Osteocyte (in vitro differentiated cells): ENCODE measurements at regions not wholly inside any gene's neighbourhood (a gene's known extent, or its start where the extent isn't known, plus 50 kb on each side); places are given as distances from the start of the nearest gene placed in this dataset.

ENCODE experiments used
- DNase-seq: peaks from one replicate; pipeline ENCODE4 v3.0.0; 2021; ENCODE audit warnings: mixed read lengths; ENCODE audit not compliant: unreplicated experiment; ENCODE audit errors: extremely low spot score
- H3K27ac Mint-ChIP-seq: one replicate; pipeline ENCODE4 v1.8.0; 2021; ENCODE audit warnings: mild to moderate bottlenecking, mixed read lengths; ENCODE audit not compliant: unreplicated experiment
- H3K27me3 Mint-ChIP-seq: one replicate; pipeline ENCODE4 v1.8.0; 2021; ENCODE audit warnings: mixed read lengths; ENCODE audit not compliant: unreplicated experiment
- H3K36me3 Mint-ChIP-seq: one replicate; pipeline ENCODE4 v1.8.0; 2021; ENCODE audit warnings: mixed read lengths; ENCODE audit not compliant: unreplicated experiment
- H3K4me1 Mint-ChIP-seq: one replicate; pipeline ENCODE4 v1.8.0; 2021; ENCODE audit warnings: mixed read lengths; ENCODE audit not compliant: unreplicated experiment
- H3K4me3 Mint-ChIP-seq: one replicate; pipeline ENCODE4 v1.8.0; 2021; ENCODE audit warnings: mild to moderate bottlenecking, moderate library complexity, mixed read lengths; ENCODE audit not compliant: unreplicated experiment
- H3K9me3 Mint-ChIP-seq: one replicate; pipeline ENCODE4 v1.8.0; 2021; ENCODE audit warnings: mixed read lengths; ENCODE audit not compliant: unreplicated experiment
- TF ChIP-seq, protein P1 (sequence below): fragments of 200-600 bp; sonication (generic); IDR thresholded peaks from 2 replicates; pipeline ENCODE4 v1.5.0; 2021; ENCODE audit warnings: antibody characterized with exemption, mild to moderate bottlenecking, moderate library complexity

GRCh38 chr10:20508921-20509320 is 388.2 kb downstream of the NEBL start:
- Mint-ChIP-seq H3K4me1 (no peaks in the 10 kb centered on the region), H3K9me3 (no peaks in the 10 kb centered on the region), H3K36me3 (no peaks in the 10 kb centered on the region), H3K27ac (no peak overlapping the region), H3K27me3 (no peaks in the 10 kb centered on the region), H3K4me3 (no peak overlapping the region)
- DNase-seq = no peak
- TF ChIP-seq, protein P1, sequence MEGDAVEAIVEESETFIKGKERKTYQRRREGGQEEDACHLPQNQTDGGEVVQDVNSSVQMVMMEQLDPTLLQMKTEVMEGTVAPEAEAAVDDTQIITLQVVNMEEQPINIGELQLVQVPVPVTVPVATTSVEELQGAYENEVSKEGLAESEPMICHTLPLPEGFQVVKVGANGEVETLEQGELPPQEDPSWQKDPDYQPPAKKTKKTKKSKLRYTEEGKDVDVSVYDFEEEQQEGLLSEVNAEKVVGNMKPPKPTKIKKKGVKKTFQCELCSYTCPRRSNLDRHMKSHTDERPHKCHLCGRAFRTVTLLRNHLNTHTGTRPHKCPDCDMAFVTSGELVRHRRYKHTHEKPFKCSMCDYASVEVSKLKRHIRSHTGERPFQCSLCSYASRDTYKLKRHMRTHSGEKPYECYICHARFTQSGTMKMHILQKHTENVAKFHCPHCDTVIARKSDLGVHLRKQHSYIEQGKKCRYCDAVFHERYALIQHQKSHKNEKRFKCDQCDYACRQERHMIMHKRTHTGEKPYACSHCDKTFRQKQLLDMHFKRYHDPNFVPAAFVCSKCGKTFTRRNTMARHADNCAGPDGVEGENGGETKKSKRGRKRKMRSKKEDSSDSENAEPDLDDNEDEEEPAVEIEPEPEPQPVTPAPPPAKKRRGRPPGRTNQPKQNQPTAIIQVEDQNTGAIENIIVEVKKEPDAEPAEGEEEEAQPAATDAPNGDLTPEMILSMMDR = no peak

- TF ChIP-seq, protein P1 = no peak
- H3K9me3 Mint-ChIP-seq = peaks cover 15% of the 10 kb centered on the region
- no peak overlapping the region for H3K27ac Mint-ChIP-seq
- peaks cover 3% of the 10 kb centered on the region for H3K27me3 Mint-ChIP-seq
- no peaks in the 10 kb centered on the region for H3K36me3 Mint-ChIP-seq
- H3K4me1 Mint-ChIP-seq = no peaks in the 10 kb centered on the region
- H3K4me3 Mint-ChIP-seq = no peak overlapping the region
- no peak for DNase-seq
These were observed 394.1 kb downstream of the NEBL start for GRCh38 chr10:20502903-20503585.

GRCh38 chr10:20494474-20494873 is 402.6 kb downstream of the NEBL start:
- H3K4me1 Mint-ChIP-seq = no peaks in the 10 kb centered on the region
- H3K4me3 Mint-ChIP-seq = no peak overlapping the region
- H3K36me3 Mint-ChIP-seq = no peaks in the 10 kb centered on the region
- TF ChIP-seq, protein P1 = no peak
- no peak overlapping the region for H3K27ac Mint-ChIP-seq
- H3K9me3 Mint-ChIP-seq = peaks cover 23% of the 10 kb centered on the region
- no peaks in the 10 kb centered on the region for H3K27me3 Mint-ChIP-seq
- no peak for DNase-seq

DNA sequence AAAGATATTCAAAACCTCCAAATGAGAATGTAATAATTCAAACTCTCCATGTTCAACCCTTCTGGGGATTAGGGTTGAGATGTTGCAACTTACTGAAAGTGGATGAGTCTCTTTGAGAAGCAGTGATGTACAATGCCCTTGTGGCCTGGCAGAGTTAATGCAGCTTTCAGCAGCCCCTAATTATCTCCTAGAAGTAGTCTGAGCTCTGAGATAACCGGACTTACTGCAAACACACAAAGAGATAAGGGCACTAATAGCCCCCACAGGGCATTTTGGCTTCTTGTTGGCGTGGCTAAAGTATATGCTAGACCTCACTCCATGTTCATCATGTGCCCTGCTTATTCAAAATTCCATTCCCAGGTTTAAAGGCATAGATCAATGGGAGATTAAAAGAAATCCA is 404.7 kb downstream of the NEBL start:
- H3K27ac Mint-ChIP-seq = no peak overlapping the region
- H3K4me3 Mint-ChIP-seq = no peak overlapping the region
- no peaks in the 10 kb centered on the region for H3K36me3 Mint-ChIP-seq
- TF ChIP-seq, protein P1 = no peak
- no peaks in the 10 kb centered on the region for H3K27me3 Mint-ChIP-seq
- H3K4me1 Mint-ChIP-seq = no peaks in the 10 kb centered on the region
- peaks cover 8% of the 10 kb centered on the region for H3K9me3 Mint-ChIP-seq
- no peak for DNase-seq

DNA sequence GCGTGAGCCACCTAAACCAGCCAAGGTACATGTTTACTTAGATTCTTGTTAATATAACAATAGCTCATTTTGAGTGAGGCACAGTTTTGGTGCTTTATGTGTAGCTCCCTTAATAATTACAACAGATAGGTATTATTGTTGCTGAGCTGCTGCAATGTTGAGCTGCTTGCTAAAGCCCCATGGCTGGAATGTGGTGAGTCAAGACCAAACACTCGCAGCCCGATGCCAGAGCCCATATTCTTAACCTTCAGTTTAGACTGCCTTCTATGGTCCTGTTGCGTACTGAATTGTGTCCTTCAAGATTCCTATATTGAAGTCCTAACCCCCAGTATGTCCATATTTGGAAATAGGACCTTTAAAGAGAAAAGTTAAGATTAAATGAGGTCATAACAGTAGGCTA is 407.1 kb downstream of the NEBL start:
- no peak overlapping the region for H3K4me3 Mint-ChIP-seq
- TF ChIP-seq, protein P1 = no peak
- DNase-seq = no peak
- no peaks in the 10 kb centered on the region for H3K4me1 Mint-ChIP-seq
- peaks cover 8% of the 10 kb centered on the region for H3K9me3 Mint-ChIP-seq
- H3K36me3 Mint-ChIP-seq = no peaks in the 10 kb centered on the region
- H3K27ac Mint-ChIP-seq = no peak overlapping the region
- no peaks in the 10 kb centered on the region for H3K27me3 Mint-ChIP-seq
